ENCODE measurements at regions not wholly inside any gene's neighbourhood (a gene's known extent, or its start where the extent isn't known, plus 50 kb on each side); places are given as distances from the start of the nearest gene placed in this dataset.

DNA sequence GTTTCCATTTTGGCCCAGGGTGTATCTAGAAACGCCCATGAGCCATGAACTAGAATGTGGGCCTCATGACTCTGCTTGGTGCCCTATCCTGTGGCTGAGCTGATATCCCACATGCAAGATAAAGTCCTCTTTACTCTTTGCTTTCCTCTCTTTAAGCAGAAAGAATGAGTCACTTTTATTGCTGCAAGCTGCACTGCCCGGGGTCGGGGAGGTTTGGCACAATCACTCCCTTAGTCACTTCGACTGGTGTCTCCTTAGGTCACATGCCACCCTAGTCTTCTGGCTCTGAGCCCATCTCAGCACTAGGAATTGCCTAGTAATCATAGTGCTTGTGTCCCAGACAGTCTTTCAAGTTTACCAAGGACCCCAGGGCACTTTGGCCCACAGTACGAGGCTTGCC lies 75.1 kb upstream of the CXorf66 start:
- CTCF ChIA-PET: no interaction called here

GRCh38 chrX:140038842-140039241 lies 73.5 kb upstream of the CXorf66 start:
- 0 out of 2 replicates have a peak, but pooled peaks cover 3% of the 10 kb centered on the region for H3K9me3 Mint-ChIP-seq
- H3K27ac Mint-ChIP-seq: no peak overlapping the region
- ChIA-PET POLR2A (no interaction called here), CTCF (no interaction called here)
- ATAC-seq (no peak), DNase-seq (ENCODE audit: low spot score) (no peak)
- H3K4me1 Mint-ChIP-seq: peaks cover 5% of the 10 kb centered on the region
- H3K36me3 Mint-ChIP-seq: no peaks in the 10 kb centered on the region; the same call in 1 of the 2 replicates
- H3K4me3 Mint-ChIP-seq: no peak overlapping the region
- H3K27me3 Mint-ChIP-seq (ENCODE audit: low read depth): peaks cover 2% of the 10 kb centered on the region; the same call in 1 of the 2 replicates
- TF ChIP-seq CDX4 (CRISPR knock-in tag; IDR thresholded peaks at IDR 0.05; ENCODE audit: borderline replicate concordance) (no peak), ESRRA (CRISPR knock-in tag; IDR thresholded peaks at IDR 0.05; ENCODE audit: borderline replicate concordance) (no peak), AFF4 (CRISPR knock-in tag; IDR thresholded peaks at IDR 0.05; ENCODE audit: borderline replicate concordance) (no peak)

More for the DNA sequence above, 75.1 kb upstream of the CXorf66 start:
- Mint-ChIP-seq H3K36me3 (no peaks in the 10 kb centered on the region; the same call in 1 of the 2 replicates), H3K4me1 (no peaks in the 10 kb centered on the region), H3K27ac (no peak overlapping the region), H3K4me3 (no peak overlapping the region), H3K27me3 (ENCODE audit: low read depth) (peaks cover 2% of the 10 kb centered on the region; the same call in 1 of the 2 replicates), H3K9me3 (0 out of 2 replicates have a peak, but pooled peaks cover 3% of the 10 kb centered on the region)
- TF ChIP-seq FOXP1 (CRISPR knock-in tag; IDR thresholded peaks at IDR 0.05; ENCODE audit: borderline replicate concordance) (no peak), CREB1 (CRISPR knock-in tag; IDR thresholded peaks at IDR 0.05) (no peak), ZNF396 (CRISPR knock-in tag; IDR thresholded peaks at IDR 0.05; ENCODE audit: borderline replicate concordance) (no peak), ZNF138 (CRISPR knock-in tag; conservative IDR thresholded peaks at IDR 0.05) (no peak), AFF4 (CRISPR knock-in tag; IDR thresholded peaks at IDR 0.05; ENCODE audit: borderline replicate concordance) (no peak), MYBL2 (CRISPR knock-in tag; IDR thresholded peaks at IDR 0.05) (no peak), ETV6 (CRISPR knock-in tag; IDR thresholded peaks at IDR 0.05) (no peak), EMX1 (CRISPR knock-in tag; IDR thresholded peaks at IDR 0.05) (no peak), TEAD1 (CRISPR knock-in tag; IDR thresholded peaks at IDR 0.05) (no peak), ELF4 (CRISPR knock-in tag; IDR thresholded peaks at IDR 0.05; ENCODE audit: low read depth) (no peak), JUN (CRISPR knock-in tag; IDR thresholded peaks at IDR 0.05) (no peak), NR2C2 (CRISPR knock-in tag; IDR thresholded peaks at IDR 0.05) (no peak), SP1 (CRISPR knock-in tag; conservative IDR thresholded peaks at IDR 0.05) (no peak), ZSCAN18 (CRISPR knock-in tag; IDR thresholded peaks at IDR 0.05) (no peak)
- TF ChIP-seq, protein P1, sequence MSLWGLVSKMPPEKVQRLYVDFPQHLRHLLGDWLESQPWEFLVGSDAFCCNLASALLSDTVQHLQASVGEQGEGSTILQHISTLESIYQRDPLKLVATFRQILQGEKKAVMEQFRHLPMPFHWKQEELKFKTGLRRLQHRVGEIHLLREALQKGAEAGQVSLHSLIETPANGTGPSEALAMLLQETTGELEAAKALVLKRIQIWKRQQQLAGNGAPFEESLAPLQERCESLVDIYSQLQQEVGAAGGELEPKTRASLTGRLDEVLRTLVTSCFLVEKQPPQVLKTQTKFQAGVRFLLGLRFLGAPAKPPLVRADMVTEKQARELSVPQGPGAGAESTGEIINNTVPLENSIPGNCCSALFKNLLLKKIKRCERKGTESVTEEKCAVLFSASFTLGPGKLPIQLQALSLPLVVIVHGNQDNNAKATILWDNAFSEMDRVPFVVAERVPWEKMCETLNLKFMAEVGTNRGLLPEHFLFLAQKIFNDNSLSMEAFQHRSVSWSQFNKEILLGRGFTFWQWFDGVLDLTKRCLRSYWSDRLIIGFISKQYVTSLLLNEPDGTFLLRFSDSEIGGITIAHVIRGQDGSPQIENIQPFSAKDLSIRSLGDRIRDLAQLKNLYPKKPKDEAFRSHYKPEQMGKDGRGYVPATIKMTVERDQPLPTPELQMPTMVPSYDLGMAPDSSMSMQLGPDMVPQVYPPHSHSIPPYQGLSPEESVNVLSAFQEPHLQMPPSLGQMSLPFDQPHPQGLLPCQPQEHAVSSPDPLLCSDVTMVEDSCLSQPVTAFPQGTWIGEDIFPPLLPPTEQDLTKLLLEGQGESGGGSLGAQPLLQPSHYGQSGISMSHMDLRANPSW (CRISPR knock-in tag; conservative IDR thresholded peaks at IDR 0.05; ENCODE audit: low read depth): no peak
- ATAC-seq: no peak
- POLR2A ChIA-PET: no interaction called here
- no peak for DNase-seq (ENCODE audit: low spot score)

Data from WTC11 (cell line).